ENCODE measurements at regions not wholly inside any gene's neighbourhood (a gene's known extent, or its start where the extent isn't known, plus 50 kb on each side); places are given as distances from the start of the nearest gene placed in this dataset.

DNA sequence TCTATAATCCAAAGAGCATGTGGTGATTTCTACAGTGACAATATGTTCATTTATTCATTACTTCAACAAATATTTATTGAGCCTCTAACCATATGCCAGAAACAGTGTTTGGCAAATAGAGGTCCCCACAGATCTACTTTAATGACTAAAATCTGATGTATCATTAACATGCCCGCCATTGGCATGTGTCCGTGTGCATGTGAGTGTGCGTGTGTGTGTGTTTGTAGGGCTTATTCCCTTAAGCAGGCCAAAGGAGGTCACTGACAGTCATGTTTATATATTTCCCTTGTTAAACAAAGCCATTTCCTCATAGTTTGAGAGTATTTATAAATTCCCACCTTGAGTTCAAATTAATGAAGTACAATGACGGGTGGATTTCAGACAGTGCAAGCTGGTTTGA is 174.4 kb upstream of the IRX6 start:
- ATAC-seq, result no peak
- Histone ChIP-seq H3K4me2 (no peak overlapping the region), H3K27ac (ENCODE audit: low read depth) (no peak overlapping the region), H4K20me1 (replicated peaks; ENCODE audit: insufficient read depth) (no peaks in the 10 kb centered on the region), H3K9me2 (ENCODE audit: insufficient read depth) (peaks cover 18% of the 10 kb centered on the region), H3F3A (replicated peaks; ENCODE audit: low read depth) (no peaks in the 10 kb centered on the region), H3K36me3 (ENCODE audit: insufficient read depth) (no peaks in the 10 kb centered on the region), H2AFZ (no peak overlapping the region), H3K4me1 (ENCODE audit: insufficient read depth) (peaks cover 7% of the 10 kb centered on the region; the same call in 1 of the 2 replicates), H3K79me2 (replicated peaks; ENCODE audit: insufficient read depth) (no peaks in the 10 kb centered on the region), H3K27me3 (ENCODE audit: insufficient read depth) (no peaks in the 10 kb centered on the region), H3K4me3 (no peak overlapping the region)
- no peak for DNase-seq (ENCODE audit: low spot score)
- no peak overlapping the region for H3K4me3 Mint-ChIP-seq
- no peaks in the 10 kb centered on the region for H3K9me3 Mint-ChIP-seq
- no peaks in the 10 kb centered on the region for H3K27me3 Mint-ChIP-seq (ENCODE audit: insufficient read depth, low read depth, poor library complexity)
- H3K27ac Mint-ChIP-seq, result no peak overlapping the region
- H3K36me3 Mint-ChIP-seq (ENCODE audit: low read depth), result no peaks in the 10 kb centered on the region
- H3K4me1 Mint-ChIP-seq, result peaks cover 10% of the 10 kb centered on the region
- TF ChIP-seq, protein P1, sequence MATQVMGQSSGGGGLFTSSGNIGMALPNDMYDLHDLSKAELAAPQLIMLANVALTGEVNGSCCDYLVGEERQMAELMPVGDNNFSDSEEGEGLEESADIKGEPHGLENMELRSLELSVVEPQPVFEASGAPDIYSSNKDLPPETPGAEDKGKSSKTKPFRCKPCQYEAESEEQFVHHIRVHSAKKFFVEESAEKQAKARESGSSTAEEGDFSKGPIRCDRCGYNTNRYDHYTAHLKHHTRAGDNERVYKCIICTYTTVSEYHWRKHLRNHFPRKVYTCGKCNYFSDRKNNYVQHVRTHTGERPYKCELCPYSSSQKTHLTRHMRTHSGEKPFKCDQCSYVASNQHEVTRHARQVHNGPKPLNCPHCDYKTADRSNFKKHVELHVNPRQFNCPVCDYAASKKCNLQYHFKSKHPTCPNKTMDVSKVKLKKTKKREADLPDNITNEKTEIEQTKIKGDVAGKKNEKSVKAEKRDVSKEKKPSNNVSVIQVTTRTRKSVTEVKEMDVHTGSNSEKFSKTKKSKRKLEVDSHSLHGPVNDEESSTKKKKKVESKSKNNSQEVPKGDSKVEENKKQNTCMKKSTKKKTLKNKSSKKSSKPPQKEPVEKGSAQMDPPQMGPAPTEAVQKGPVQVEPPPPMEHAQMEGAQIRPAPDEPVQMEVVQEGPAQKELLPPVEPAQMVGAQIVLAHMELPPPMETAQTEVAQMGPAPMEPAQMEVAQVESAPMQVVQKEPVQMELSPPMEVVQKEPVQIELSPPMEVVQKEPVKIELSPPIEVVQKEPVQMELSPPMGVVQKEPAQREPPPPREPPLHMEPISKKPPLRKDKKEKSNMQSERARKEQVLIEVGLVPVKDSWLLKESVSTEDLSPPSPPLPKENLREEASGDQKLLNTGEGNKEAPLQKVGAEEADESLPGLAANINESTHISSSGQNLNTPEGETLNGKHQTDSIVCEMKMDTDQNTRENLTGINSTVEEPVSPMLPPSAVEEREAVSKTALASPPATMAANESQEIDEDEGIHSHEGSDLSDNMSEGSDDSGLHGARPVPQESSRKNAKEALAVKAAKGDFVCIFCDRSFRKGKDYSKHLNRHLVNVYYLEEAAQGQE (IDR thresholded peaks at IDR 0.05; ENCODE audit: unreplicated experiment), result no peak
- TF ChIP-seq ETS1 (IDR thresholded peaks at IDR 0.05) (no peak), POLR2AphosphoS5 (IDR thresholded peaks at IDR 0.05; ENCODE audit: low read depth) (no peak), ZNF114 (CRISPR knock-in tag; IDR thresholded peaks at IDR 0.05) (no peak)

DNA sequence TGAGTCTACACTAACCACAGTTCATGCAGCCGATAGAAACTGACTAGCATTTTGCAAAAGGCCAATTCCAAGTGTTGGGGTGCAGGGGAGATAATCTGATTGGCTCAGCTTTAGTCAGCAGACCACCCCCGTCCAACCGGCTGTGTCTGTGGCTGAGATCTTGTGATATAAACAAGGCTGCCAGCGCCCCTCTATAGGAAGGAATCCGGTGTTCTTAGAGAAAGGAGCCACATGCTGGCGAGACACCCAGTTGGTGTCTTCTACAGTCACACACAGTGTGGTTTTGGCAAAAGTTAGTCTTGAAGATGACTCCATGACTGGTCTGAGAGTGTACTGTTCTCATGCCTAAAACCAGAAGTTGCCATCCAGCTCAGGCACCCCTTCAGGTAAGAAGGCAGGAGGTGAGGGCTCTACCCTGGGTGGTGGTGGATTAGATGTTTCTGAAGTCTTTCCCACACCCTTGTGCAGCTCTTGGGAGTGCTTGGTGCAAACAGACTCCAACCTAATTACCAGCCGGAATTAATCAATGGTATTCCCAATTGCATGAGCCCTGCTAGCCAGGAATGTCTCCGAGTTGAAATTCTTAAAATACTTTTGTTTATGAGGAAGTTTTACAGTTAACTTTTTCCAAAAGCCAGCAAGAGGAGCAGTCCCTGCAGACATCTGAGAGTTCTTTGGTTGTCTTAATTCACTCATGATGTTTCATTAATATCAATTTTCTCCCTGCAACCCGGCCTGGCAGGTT is 172.3 kb upstream of the IRX6 start:
- H3K27ac Mint-ChIP-seq, result no peak overlapping the region
- no peak for ATAC-seq

More for the DNA sequence above, 172.3 kb upstream of the IRX6 start:
- Mint-ChIP-seq H3K36me3 (ENCODE audit: low read depth) (no peaks in the 10 kb centered on the region; the same call in 2 of the 3 replicates), H3K9me3 (no peaks in the 10 kb centered on the region; the same call in 1 of the 3 replicates), H3K27me3 (ENCODE audit: insufficient read depth, low read depth, poor library complexity) (no peaks in the 10 kb centered on the region), H3K4me3 (no peak overlapping the region), H3K4me1 (peaks cover 10% of the 10 kb centered on the region)
- no peak overlapping the region for H3K4me3 ChIP-seq
- no peaks in the 10 kb centered on the region for H4K20me1 ChIP-seq (replicated peaks; ENCODE audit: insufficient read depth)
- peaks cover 17% of the 10 kb centered on the region; the same call in 1 of the 2 replicates for H3K9me2 ChIP-seq (ENCODE audit: insufficient read depth)
- peaks cover 7% of the 10 kb centered on the region; the same call in 1 of the 2 replicates for H3K4me1 ChIP-seq (ENCODE audit: insufficient read depth)
- TF ChIP-seq NANOG (IDR thresholded peaks at IDR 0.05; ENCODE audit: borderline replicate concordance) (no peak), ZNF462 (CRISPR knock-in tag; IDR thresholded peaks at IDR 0.05) (no peak), JUNB (IDR thresholded peaks at IDR 0.05; ENCODE audit: unreplicated experiment) (no peak), ZNF331 (CRISPR knock-in tag; IDR thresholded peaks at IDR 0.05; ENCODE audit: low read depth) (no peak), ZNF114 (CRISPR knock-in tag; IDR thresholded peaks at IDR 0.05) (no peak)
- no peak for DNase-seq (ENCODE audit: low spot score)
- no peaks in the 10 kb centered on the region for H3K79me2 ChIP-seq (replicated peaks; ENCODE audit: insufficient read depth)
- no peaks in the 10 kb centered on the region for H3K36me3 ChIP-seq (ENCODE audit: insufficient read depth)
- no peaks in the 10 kb centered on the region for H3K27me3 ChIP-seq (ENCODE audit: insufficient read depth)
- H3K4me2 ChIP-seq, result no peak overlapping the region
- no peak overlapping the region for H3K27ac ChIP-seq (ENCODE audit: low read depth)
- H2AFZ ChIP-seq, result peak overlapping the region; percentile 74; the same call in 1 of the 2 replicates
- no peaks in the 10 kb centered on the region for H3F3A ChIP-seq (replicated peaks; ENCODE audit: low read depth)
